ENCODE measurements at regions not wholly inside any gene's neighbourhood (a gene's known extent, or its start where the extent isn't known, plus 50 kb on each side); places are given as distances from the start of the nearest gene placed in this dataset.

DNA sequence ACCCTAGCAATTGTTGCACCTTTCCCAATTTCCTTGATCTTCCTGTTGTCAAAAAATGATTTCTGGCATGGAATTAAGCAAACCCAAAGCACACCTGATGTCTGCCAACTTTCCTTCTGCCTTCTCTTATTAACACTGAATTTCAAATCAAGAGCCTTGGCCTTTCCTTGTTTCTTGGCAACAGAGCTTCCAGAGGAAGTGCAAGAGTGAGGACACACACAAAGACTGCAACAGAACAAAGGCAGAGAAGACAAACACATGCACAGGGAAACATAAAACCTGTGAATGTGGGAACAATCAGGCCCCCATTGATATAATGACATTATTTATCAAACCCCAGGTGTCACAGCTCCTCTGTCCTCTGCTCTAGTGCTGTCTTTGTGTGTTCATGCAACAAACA, 73.0 kb upstream of the IL6 start:
- H3K4me2 ChIP-seq = no peak overlapping the region

DNA sequence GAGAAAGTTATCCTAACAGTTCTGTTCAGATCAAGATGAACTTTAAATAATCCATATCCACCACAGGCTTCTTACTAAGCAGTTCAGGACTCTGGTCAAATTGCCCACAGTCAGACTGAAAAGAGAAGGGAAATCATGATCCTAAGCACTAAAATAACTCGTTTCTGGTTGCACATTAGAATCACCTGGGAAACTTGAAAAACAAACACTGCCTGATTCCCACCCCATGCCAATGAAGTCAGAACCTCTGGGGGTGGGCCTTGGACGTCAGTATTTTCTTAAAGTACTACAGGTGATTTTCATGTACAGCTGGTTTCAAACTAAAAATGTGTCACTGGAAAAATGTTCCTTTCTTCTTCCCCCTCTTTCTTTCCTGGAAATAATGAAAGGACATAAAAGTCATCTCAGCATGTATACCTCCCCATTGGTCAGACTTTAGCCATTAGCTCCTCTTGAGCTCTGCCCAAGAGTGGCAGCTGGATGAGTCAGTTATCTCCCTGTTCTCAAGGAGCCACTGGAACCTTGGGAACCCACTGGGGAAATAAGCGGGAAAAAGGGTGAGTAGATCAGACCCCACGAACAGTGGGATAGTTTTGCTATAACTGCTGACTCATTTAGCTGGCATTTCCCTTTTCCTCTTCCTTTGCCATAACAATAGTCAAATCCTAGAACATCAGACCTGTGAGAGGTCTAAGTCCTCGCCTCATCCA, 75.3 kb upstream of the IL6 start:
- DNase-seq (ENCODE audit: low read depth in 1 of 2, low spot score in 1 of 2) = peak in 1 of 2 experiments; percentile 18
- CTCF ChIA-PET = interaction anchor here (1.0 to 1.9 kb wide), 6 partner anchors 74 to 404 kb away, joined by 3 to 9 read pairs (median 5); partner anchors contain the start of gene IL6
- no peak for FAIRE-seq
- Histone ChIP-seq H3K4me1 (0 out of 3 replicates have a peak, but pooled peaks cover 4% of the 10 kb centered on the region), H3K9me3 (peaks cover 22% of the 10 kb centered on the region), H3K27ac (peak overlapping the region in 1 of 2 experiments; percentile 53; a peak in 1 of 6 replicates), H3K4me3 (no peak overlapping the region), H3K4me2 (no peak overlapping the region)
- peak in 1 of 2 experiments; percentile 45; a peak in 3 of 6 replicates for ATAC-seq
- POLR2A ChIA-PET = no interaction called here
- WGBS (ENCODE audit: missing lambda C conversion rate) = 40% methylated on average over 5 of the region's 5 CpGs
- peak; percentile 62 for TF ChIP-seq MAFK (IDR thresholded peaks at IDR 0.05; ENCODE audit: partially characterized antibody)
- TF ChIP-seq EHF (CRISPR knock-in tag; IDR thresholded peaks at IDR 0.05) = no peak

More for the DNA sequence above, 73.0 kb upstream of the IL6 start:
- no peak for FAIRE-seq
- no peak for ATAC-seq
- no peak for DNase-seq (ENCODE audit: low read depth in 1 of 2, low spot score in 1 of 2)
- POLR2A ChIA-PET = no interaction called here
- TF ChIP-seq EHF (CRISPR knock-in tag; IDR thresholded peaks at IDR 0.05) = no peak
- no peak for TF ChIP-seq FOSL2 (IDR thresholded peaks at IDR 0.05)
- no peak for TF ChIP-seq FOSL2 (CRISPR knock-in tag; IDR thresholded peaks at IDR 0.05)
- no peak for TF ChIP-seq PHF8 (IDR thresholded peaks at IDR 0.05; ENCODE audit: borderline replicate concordance, low read depth)
- TF ChIP-seq, protein P1, sequence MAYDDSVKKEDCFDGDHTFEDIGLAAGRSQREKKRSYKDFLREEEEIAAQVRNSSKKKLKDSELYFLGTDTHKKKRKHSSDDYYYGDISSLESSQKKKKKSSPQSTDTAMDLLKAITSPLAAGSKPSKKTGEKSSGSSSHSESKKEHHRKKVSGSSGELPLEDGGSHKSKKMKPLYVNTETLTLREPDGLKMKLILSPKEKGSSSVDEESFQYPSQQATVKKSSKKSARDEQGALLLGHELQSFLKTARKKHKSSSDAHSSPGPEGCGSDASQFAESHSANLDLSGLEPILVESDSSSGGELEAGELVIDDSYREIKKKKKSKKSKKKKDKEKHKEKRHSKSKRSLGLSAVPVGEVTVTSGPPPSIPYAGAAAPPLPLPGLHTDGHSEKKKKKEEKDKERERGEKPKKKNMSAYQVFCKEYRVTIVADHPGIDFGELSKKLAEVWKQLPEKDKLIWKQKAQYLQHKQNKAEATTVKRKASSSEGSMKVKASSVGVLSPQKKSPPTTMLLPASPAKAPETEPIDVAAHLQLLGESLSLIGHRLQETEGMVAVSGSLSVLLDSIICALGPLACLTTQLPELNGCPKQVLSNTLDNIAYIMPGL (CRISPR knock-in tag; IDR thresholded peaks at IDR 0.05; ENCODE audit: borderline replicate concordance) = no peak
- TF ChIP-seq ESRRA (IDR thresholded peaks at IDR 0.05; ENCODE audit: borderline replicate concordance, low read length) = no peak
- TF ChIP-seq, protein P2, sequence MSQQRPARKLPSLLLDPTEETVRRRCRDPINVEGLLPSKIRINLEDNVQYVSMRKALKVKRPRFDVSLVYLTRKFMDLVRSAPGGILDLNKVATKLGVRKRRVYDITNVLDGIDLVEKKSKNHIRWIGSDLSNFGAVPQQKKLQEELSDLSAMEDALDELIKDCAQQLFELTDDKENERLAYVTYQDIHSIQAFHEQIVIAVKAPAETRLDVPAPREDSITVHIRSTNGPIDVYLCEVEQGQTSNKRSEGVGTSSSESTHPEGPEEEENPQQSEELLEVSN (IDR thresholded peaks at IDR 0.05; ENCODE audit: borderline replicate concordance, low read depth) = no peak
- TF ChIP-seq BHLHE40 (IDR thresholded peaks at IDR 0.05; ENCODE audit: low read depth, low read length) = no peak
- TF ChIP-seq, protein P3, sequence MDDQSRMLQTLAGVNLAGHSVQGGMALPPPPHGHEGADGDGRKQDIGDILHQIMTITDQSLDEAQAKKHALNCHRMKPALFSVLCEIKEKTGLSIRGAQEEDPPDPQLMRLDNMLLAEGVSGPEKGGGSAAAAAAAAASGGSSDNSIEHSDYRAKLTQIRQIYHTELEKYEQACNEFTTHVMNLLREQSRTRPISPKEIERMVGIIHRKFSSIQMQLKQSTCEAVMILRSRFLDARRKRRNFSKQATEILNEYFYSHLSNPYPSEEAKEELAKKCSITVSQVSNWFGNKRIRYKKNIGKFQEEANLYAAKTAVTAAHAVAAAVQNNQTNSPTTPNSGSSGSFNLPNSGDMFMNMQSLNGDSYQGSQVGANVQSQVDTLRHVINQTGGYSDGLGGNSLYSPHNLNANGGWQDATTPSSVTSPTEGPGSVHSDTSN (IDR thresholded peaks at IDR 0.05) = no peak
- no peak for TF ChIP-seq GATA3 (IDR thresholded peaks at IDR 0.05; ENCODE audit: borderline replicate concordance)
- no peak for TF ChIP-seq POLR2AphosphoS2 (conservative IDR thresholded peaks at IDR 0.05; ENCODE audit: low read length)
- TF ChIP-seq HOXA7 (CRISPR knock-in tag; IDR thresholded peaks at IDR 0.05) = no peak
- no peak for TF ChIP-seq TP53 (CRISPR knock-in tag; IDR thresholded peaks at IDR 0.05)
- TF ChIP-seq HOXB5 (CRISPR knock-in tag; IDR thresholded peaks at IDR 0.05) = no peak
- no peak for TF ChIP-seq RNF2 (IDR thresholded peaks at IDR 0.05; ENCODE audit: borderline replicate concordance, low read depth)
- no peak for TF ChIP-seq HEYL (CRISPR knock-in tag; IDR thresholded peaks at IDR 0.05)
- no peak for TF ChIP-seq FOXS1 (CRISPR knock-in tag; IDR thresholded peaks at IDR 0.05)
- TF ChIP-seq CBX8 (IDR thresholded peaks at IDR 0.05) = no peak
- TF ChIP-seq, protein P4, sequence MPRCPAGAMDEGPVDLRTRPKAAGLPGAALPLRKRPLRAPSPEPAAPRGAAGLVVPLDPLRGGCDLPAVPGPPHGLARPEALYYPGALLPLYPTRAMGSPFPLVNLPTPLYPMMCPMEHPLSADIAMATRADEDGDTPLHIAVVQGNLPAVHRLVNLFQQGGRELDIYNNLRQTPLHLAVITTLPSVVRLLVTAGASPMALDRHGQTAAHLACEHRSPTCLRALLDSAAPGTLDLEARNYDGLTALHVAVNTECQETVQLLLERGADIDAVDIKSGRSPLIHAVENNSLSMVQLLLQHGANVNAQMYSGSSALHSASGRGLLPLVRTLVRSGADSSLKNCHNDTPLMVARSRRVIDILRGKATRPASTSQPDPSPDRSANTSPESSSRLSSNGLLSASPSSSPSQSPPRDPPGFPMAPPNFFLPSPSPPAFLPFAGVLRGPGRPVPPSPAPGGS (IDR thresholded peaks at IDR 0.05) = no peak
- no peak for TF ChIP-seq CEBPB (IDR thresholded peaks at IDR 0.05)
- no peak for TF ChIP-seq ZFP36 (IDR thresholded peaks at IDR 0.05; ENCODE audit: borderline replicate concordance, partially characterized antibody)
- H3K4me3 ChIP-seq = no peak overlapping the region
- no peak overlapping the region for H3K27ac ChIP-seq
- CTCF ChIA-PET = interaction anchor here (1.2 kb wide), 1 partner anchor 19 kb away, joined by 3 read pairs; no protein-coding TSS in a partner anchor
- 0 out of 3 replicates have a peak, but pooled peaks cover 4% of the 10 kb centered on the region for H3K4me1 ChIP-seq
- peaks cover 5% of the 10 kb centered on the region; the same call in 1 of the 3 replicates for H3K9me3 ChIP-seq
